ENCODE measurements at regions not wholly inside any gene's neighbourhood (a gene's known extent, or its start where the extent isn't known, plus 50 kb on each side); places are given as distances from the start of the nearest gene placed in this dataset.

DNA sequence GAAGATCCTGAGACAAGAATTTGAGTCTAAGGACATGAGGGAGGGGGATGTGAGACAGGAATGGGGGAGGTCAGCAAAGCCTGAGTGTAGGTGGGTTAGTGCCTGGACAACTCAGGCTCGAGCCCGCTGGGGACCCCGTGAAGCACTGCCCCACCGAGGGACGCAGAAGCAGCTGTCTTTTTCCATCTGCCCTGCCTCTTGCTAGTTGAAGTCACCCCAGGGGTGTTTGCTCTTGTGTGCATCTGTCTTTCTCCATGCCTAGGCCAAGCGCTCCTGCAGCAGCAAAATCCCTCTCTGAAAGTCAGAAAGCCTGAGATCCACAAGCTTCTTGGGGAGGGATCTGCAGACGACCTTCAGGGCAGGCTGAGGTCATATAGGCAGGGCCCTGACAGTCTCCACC, 79.0 kb upstream of the CELF2 start:
- DNase-seq (ENCODE audit: low read depth in 4 of 4, low spot score in 2 of 4): no peak

DNA sequence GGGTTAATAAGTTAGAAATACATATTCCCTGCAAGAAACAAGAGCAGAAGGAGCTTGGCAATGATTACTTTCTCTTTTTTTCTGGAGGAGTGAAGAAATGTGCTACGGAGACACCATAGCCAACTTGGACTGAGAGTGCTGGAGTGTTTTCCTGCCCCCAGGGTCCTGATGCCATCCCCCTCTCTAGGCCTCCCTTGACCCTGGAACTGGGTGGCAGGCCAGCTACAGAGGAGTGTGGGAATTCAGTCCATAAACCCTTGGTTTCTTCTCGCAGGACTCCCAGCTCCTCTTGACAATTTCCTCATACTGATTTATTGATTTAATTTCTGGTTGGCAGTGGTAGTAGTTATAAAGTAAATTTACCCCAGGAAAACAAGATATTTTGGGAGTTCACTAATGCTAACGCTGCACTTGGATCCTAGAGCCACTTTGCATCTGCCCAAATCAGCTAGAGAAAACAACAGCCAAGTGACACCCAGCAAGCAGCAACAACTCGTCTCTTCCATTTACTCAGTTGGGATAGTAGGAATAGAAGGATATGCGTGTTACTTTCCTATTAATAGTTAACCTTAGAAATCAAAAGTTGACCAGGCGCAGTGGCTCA, 76.4 kb upstream of the CELF2 start:
- DNase-seq (ENCODE audit: low read depth in 4 of 4, low spot score in 2 of 4): no peak

DNA sequence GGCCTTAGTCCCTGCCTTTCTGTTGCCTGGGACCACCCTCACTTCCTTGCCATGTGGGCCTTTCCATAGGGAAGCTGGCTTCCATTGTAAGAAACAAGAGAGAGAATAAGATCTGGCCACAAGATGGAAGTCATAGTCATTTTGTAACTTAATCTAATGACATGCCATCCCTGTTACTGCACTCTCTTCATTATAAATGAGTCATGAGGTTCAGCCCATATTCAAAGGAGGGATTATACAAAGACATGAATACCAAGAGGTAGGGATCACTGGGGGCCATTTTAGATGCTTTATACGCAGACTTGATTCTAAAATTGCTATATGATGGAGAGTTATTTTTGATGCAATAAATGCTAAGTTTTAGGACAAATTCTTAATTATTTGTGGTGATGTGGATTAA, 75.2 kb upstream of the CELF2 start:
- no peak for DNase-seq (ENCODE audit: low read depth in 4 of 4, low spot score in 2 of 4)

DNA sequence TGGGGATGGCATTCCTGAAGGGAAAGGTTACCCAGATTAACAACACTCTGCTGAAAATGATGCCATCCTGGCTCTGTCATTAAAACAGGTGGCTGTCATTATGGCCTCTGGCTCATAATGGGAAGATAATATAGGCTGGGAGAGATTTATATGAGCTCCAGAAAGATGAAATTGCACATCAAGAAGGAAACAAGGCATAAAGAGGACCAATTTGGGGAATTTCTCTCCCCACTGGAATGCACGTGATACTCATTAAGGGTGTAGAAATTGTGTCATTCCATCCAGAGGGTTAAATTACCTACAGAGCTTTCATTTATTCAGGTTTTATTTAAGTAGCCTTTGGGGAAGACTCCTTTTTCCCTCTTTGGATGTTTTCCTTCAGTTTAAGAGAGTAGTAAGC, 71.6 kb upstream of the CELF2 start:
- DNase-seq (ENCODE audit: low read depth in 4 of 4, low spot score in 2 of 4): no peak

DNA sequence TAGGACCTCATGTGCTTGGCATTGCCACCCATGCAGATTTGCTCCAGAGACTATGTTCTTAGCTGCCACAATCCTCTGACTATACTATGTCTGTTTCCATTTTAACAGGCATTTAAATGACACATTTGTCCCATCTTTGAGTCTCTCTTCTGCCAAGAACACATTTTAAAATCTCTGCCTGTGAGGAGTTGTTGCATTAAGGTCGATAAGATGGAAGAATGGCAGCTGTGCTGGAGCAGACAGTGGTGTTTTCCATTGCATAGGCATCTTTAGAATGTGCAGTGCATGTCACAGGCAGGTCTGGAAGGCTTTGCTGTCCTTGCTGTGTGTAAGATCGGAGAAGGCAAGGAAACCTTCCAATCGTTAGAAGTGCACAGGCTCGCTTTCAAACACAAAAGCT, 70.9 kb upstream of the CELF2 start:
- no peak for DNase-seq (ENCODE audit: low read depth in 4 of 4, low spot score in 2 of 4)

DNA sequence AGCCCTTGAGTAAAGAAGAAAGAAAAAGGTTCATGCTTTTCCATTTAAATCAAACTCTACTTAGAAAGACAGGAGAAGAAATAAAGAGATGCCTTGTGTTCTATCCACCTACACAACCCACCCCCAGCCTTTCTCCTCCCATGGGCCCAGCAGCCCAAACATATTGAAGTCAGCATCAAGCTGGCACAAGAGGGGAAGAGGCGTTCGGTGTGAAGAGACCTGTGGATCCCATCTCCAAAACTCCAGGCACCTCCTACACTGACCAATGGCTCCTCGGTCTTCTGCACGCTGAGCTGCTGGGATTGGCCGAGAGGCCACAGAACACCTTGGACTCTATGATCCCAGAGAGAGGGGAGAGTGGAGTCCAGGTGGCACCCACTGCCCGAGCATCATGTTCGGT, 66.0 kb upstream of the CELF2 start:
- no peak for DNase-seq (ENCODE audit: low read depth in 4 of 4, low spot score in 2 of 4)

DNA sequence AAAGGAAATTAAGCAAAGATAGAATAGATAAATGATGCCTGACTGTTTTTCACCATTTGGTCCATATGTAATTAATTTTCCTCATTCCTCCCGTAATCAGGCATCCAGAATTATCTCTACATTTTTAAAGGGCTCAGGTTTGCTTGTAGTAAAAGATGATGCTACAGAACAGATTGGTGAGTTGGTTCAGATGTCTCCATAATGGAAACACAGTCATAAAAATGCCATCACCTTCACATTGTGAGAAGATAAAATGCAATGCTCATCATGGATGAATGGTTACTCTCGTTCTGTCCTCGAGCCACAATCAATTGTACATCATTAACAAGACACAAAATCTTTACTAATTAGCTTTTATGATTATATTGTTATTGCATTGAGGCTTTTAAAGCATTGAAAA, 64.9 kb upstream of the CELF2 start:
- DNase-seq (ENCODE audit: low read depth in 4 of 4, low spot score in 2 of 4): no peak

DNA sequence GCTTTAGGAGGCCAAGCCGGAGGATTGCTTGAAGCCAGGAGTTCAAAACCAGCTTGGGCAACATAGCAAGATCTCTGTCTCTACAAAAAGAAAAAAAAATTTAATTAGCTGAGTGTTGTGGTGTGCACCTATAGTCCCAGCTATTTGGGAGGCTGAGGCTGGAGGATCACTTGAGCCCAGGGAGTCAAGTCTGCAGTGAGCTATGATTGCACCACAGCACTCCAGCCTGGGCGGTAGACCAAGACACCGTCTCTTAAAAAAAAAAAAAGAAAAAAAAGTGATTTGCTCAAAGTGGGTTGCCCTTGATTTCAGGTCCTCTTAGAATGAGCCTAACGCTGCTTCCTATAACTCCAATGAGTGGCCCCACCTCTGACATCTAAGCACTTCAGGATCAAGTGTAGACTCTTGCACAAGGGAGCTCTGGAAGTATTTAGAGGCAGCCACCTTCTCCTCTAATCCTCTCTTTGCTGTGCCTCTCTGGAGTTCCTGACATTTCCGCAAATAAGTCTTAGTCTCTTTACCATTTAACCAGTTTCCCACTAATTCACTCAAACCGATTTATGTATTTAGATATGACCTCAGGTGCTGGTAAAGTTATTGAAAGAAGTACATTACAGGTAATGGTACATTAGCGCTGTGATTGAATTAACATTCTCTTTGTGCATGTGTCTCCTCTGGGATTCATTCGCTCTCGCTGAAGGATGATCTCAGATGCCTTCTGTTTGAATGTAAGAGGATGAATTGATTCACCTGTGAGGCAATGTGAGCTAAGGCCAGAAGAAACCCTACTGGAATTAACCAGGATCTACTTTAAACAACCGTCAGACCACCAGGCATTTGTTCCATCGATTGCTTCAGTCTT, 60.8 kb upstream of the CELF2 start:
- DNase-seq (ENCODE audit: low read depth in 4 of 4, low spot score in 2 of 4): no peak

DNA sequence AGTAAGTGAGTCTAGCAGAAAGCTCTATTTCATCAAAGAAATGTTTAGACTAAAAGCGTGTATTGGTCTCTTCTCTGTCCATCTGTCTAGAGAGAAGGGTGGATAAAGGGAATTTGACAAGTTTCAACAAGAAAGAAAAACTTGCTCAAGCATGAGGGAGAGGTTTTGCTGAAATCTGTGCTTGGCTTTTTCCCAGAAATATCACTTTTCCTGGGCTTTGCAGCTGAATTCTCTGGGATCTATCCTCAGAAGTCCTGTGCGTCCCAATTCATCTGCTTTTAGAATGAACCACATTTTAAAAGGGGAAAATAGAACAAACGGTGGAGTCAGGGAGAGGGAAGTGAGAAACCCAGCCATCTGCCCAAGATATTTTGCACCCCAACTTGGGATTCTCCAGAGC, 59.6 kb upstream of the CELF2 start:
- no peak for DNase-seq (ENCODE audit: low read depth in 4 of 4, low spot score in 2 of 4)

DNA sequence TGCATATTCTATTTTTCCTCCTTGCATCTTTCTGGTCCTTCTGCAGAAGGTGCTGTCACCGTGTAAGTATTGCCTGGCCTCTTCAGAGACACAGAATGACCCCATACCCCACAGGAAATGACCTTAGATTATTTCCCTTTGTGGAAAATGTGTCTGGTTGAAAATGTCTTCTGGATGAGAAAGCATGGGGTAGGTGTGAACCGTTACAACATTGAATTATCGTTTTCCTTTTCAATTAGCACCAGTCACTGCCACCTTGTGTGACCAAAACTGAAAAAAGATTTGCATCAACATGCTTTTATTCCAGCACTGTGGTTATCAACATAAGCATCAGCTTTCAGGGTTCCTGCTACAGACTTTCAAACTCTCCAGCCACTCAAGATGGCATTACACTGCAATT, 58.0 kb upstream of the CELF2 start:
- no peak for DNase-seq (ENCODE audit: low read depth in 4 of 4, low spot score in 2 of 4)

DNA sequence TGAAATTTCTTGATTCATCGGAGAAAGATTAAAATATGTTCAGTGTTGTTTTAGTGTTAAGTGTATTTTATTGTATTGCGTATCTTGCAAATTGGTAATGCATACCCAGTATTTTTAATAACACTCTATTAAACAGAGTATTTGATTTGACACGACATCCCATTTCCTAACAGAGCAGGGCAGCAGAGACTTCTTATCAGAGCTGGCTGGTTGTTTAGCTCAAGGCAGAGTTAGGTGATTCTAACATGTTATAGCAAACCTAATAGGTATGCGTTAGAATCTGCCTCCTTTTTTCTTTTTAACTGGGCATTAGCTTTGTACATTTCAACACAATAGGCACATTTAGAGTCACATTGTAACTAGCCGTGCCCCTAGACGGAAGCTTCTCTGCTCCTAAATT, 57.1 kb upstream of the CELF2 start:
- no peak for DNase-seq (ENCODE audit: low read depth in 4 of 4, low spot score in 2 of 4)

DNA sequence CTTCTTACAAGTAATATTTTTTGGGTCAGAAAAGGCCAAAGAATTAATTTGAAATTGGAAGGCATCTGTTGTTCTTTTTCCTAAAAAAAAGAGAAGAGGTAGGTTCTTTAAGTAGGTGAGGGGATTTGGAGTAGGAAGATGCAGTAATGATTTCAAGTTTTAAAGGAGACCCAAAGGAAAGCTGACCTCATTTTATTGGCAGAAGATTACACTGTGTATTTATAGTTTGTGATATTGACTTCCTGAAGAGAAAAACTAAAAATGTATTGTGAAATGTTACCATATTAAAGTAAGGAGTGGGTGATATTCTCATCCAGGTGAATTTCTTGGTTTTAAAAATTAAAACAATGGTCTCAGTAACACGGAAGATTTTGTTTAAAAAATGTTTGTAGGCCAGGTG, 56.6 kb upstream of the CELF2 start:
- DNase-seq (ENCODE audit: low read depth in 4 of 4, low spot score in 2 of 4): no peak

DNA sequence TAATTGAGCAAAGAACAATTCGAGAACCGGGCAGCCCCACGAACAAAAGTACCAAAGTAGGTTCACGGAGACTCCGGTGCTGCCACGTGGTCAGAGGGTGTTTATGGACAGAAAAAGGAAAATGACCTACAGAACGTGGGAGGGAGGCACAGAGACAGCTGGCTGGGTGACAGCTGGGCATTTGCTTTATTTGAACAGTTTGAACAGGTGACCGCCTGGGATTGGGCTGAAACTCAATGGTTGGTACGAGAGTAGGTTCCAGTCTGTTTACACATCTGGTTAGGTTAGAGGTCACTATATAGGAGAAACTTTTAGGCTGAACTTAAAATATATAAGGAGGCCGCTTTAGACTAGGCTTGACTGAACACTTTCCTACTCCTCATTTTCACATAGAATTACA, 50.6 kb upstream of the CELF2 start:
- DNase-seq (ENCODE audit: low read depth in 4 of 4, low spot score in 2 of 4): no peak

DNA sequence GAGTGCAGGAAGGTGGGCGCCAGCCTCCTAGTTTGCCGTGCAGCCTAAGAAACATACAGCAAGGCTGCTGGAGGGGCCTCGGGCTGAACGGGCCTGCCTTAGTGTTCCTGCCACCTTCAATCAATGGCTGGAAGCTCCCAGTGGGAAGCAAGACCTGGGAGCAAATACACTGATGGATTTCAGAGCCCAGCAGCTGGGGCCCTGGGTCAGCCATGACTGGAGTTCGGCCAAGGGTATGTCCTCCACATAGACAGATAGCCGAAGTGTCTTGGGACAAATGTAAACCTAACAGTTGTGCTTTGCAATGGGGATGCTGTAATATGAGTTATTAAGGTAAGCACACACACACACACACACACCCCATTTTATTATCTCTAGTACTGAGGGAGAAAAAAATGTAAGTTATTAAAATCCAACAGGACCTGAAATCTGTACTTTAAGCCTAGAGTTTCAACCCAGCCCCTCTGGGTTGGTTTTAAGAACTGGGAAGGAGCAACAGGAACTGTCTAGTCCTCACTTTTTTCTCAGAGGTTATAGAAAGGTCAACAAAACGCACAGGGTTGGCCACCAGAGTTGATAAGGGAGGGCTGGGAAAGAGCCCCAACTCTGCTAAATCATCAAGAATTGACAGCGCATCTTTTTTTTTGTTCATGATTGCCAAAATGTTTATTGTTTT, 50.0 kb upstream of the CELF2 start:
- no peak for DNase-seq (ENCODE audit: low read depth in 4 of 4, low spot score in 2 of 4)

All from left renal cortex interstitium (tissue), 4 donors.